ENCODE measurements at regions not wholly inside any gene's neighbourhood (a gene's known extent, or its start where the extent isn't known, plus 50 kb on each side); places are given as distances from the start of the nearest gene placed in this dataset.

GRCh38 chrY:20662204-20662603 lies 86.6 kb downstream of the EIF1AY start:
- TF ChIP-seq ZNF274 (IDR thresholded peaks at IDR 0.05; ENCODE audit: borderline replicate concordance, extremely low read depth, low read length): no peak
- TF ChIP-seq, protein P1, sequence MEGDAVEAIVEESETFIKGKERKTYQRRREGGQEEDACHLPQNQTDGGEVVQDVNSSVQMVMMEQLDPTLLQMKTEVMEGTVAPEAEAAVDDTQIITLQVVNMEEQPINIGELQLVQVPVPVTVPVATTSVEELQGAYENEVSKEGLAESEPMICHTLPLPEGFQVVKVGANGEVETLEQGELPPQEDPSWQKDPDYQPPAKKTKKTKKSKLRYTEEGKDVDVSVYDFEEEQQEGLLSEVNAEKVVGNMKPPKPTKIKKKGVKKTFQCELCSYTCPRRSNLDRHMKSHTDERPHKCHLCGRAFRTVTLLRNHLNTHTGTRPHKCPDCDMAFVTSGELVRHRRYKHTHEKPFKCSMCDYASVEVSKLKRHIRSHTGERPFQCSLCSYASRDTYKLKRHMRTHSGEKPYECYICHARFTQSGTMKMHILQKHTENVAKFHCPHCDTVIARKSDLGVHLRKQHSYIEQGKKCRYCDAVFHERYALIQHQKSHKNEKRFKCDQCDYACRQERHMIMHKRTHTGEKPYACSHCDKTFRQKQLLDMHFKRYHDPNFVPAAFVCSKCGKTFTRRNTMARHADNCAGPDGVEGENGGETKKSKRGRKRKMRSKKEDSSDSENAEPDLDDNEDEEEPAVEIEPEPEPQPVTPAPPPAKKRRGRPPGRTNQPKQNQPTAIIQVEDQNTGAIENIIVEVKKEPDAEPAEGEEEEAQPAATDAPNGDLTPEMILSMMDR (IDR thresholded peaks at IDR 0.05; ENCODE audit: control extremely low read depth in 1 of 3, insufficient read depth in 1 of 3, low read depth in 1 of 3, low read length in 3 of 3): no peak
- no peak for TF ChIP-seq EZH2 (IDR thresholded peaks at IDR 0.05; ENCODE audit: low read depth, low read length, severe bottlenecking)
- TF ChIP-seq SIX5 (IDR thresholded peaks at IDR 0.05; ENCODE audit: low read depth, low read length): no peak
- no peak for TF ChIP-seq TBP (IDR thresholded peaks at IDR 0.05; ENCODE audit: low read depth, low read length)
- TF ChIP-seq CBX8 (IDR thresholded peaks at IDR 0.05; ENCODE audit: borderline replicate concordance, low read depth, low read length): no peak
- no peak for TF ChIP-seq SUZ12 (IDR thresholded peaks at IDR 0.05; ENCODE audit: low read length)
- TF ChIP-seq NANOG (IDR thresholded peaks at IDR 0.05; ENCODE audit: insufficient read depth, low read depth, low read length, poor library complexity, severe bottlenecking): no peak
- no peak for TF ChIP-seq NRF1 (IDR thresholded peaks at IDR 0.05; ENCODE audit: low read depth, low read length)
- TF ChIP-seq ATF2 (IDR thresholded peaks at IDR 0.05; ENCODE audit: low read length): no peak
- no peak for TF ChIP-seq SIN3A (conservative IDR thresholded peaks at IDR 0.05 in 1 of 2, IDR thresholded peaks at IDR 0.05 in 1 of 2; ENCODE audit: low read depth in 1 of 2, low read length in 2 of 2)
